ENCODE measurements at regions not wholly inside any gene's neighbourhood (a gene's known extent, or its start where the extent isn't known, plus 50 kb on each side); places are given as distances from the start of the nearest gene placed in this dataset.

DNA sequence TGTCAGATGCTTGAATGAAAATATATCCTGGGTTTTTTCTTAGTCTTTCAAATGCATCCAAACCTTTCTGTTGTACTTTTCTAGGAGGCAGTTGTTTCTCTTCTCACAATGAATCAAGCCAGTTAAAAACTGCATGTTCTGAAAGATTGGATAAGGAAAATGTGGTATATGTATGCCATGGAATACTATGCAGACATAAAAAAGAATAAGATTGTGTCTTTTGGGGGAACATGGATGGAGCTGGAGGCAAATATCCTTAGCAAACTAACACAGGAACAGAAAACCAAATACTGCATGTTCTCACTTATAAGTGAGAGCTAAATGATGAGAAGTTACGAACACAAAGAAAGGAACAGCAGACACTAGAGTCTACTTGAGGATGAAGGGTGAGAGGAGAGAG, 51.7 kb upstream of the MAPK4 start:
- Histone ChIP-seq H3K4me1 (ENCODE audit: control insufficient read depth, extremely low read depth, insufficient read depth, low read length) (no peaks in the 10 kb centered on the region), H3K4me3 (replicated peaks in 1 of 4; ENCODE audit: control extremely low read depth in 1 of 4, insufficient read depth in 1 of 4, low read depth in 3 of 4, low read length in 4 of 4) (no peak overlapping the region), H3K27me3 (ENCODE audit: control insufficient read depth, insufficient read depth, low read length) (no peaks in the 10 kb centered on the region), H4K20me1 (ENCODE audit: control insufficient read depth, extremely low read depth, insufficient read depth, low read length) (no peaks in the 10 kb centered on the region), H2AFZ (ENCODE audit: low read length) (no peak overlapping the region), H3K36me3 (ENCODE audit: control insufficient read depth, insufficient read depth, low read length) (no peaks in the 10 kb centered on the region), H3K27ac (ENCODE audit: insufficient read depth, low read length) (no peak overlapping the region), H3K9me3 (ENCODE audit: control insufficient read depth, insufficient read depth, low read depth, low read length) (no peaks in the 10 kb centered on the region), H3K9ac (ENCODE audit: insufficient read depth, low read length) (no peak overlapping the region), H3K4me2 (ENCODE audit: extremely low read depth, insufficient read depth, low read length) (no peak overlapping the region), H3K79me2 (ENCODE audit: control insufficient read depth, insufficient read depth, low read length) (no peaks in the 10 kb centered on the region)
- no peak for DNase-seq (ENCODE audit: low read depth in 2 of 2)
- no peak for TF ChIP-seq EZH2 (IDR thresholded peaks at IDR 0.05; ENCODE audit: low read length, missing control alignments)

DNA sequence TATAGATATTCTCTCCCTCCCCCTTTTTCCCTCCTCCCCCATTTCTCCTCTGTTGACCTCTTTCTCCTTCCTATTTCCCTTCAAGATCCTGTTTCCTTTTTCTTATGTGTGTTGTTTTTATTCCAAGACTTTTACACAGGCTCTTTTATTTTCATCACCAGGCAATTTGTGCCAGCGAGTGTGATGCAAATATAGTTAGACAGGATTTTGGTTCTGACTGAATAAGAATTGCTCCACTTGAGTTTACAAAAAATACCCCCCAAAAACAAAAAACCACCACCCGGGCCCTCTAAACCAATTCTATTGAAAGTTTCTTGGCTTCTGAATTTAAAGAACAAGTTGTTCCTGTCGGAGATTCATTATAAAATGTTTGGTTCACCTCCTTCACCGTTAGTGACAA, 50.9 kb upstream of the MAPK4 start:
- no peak for DNase-seq (ENCODE audit: low read depth in 2 of 2)
- H4K20me1 ChIP-seq (ENCODE audit: control insufficient read depth, extremely low read depth, insufficient read depth, low read length) = no peaks in the 10 kb centered on the region
- no peak overlapping the region for H2AFZ ChIP-seq (ENCODE audit: low read length)
- no peaks in the 10 kb centered on the region for H3K79me2 ChIP-seq (ENCODE audit: control insufficient read depth, insufficient read depth, low read length)
- H3K36me3 ChIP-seq (ENCODE audit: control insufficient read depth, insufficient read depth, low read length) = no peaks in the 10 kb centered on the region
- no peaks in the 10 kb centered on the region for H3K4me1 ChIP-seq (ENCODE audit: control insufficient read depth, extremely low read depth, insufficient read depth, low read length)
- no peaks in the 10 kb centered on the region for H3K9me3 ChIP-seq (ENCODE audit: control insufficient read depth, insufficient read depth, low read depth, low read length)
- H3K4me2 ChIP-seq (ENCODE audit: extremely low read depth, insufficient read depth, low read length) = no peak overlapping the region
- H3K4me3 ChIP-seq (replicated peaks in 1 of 4; ENCODE audit: control extremely low read depth in 1 of 4, insufficient read depth in 1 of 4, low read depth in 3 of 4, low read length in 4 of 4) = no peak overlapping the region
- no peak overlapping the region for H3K27ac ChIP-seq (ENCODE audit: insufficient read depth, low read length)
- H3K27me3 ChIP-seq (ENCODE audit: control insufficient read depth, insufficient read depth, low read length) = no peaks in the 10 kb centered on the region
- TF ChIP-seq, protein P1, sequence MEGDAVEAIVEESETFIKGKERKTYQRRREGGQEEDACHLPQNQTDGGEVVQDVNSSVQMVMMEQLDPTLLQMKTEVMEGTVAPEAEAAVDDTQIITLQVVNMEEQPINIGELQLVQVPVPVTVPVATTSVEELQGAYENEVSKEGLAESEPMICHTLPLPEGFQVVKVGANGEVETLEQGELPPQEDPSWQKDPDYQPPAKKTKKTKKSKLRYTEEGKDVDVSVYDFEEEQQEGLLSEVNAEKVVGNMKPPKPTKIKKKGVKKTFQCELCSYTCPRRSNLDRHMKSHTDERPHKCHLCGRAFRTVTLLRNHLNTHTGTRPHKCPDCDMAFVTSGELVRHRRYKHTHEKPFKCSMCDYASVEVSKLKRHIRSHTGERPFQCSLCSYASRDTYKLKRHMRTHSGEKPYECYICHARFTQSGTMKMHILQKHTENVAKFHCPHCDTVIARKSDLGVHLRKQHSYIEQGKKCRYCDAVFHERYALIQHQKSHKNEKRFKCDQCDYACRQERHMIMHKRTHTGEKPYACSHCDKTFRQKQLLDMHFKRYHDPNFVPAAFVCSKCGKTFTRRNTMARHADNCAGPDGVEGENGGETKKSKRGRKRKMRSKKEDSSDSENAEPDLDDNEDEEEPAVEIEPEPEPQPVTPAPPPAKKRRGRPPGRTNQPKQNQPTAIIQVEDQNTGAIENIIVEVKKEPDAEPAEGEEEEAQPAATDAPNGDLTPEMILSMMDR (conservative IDR thresholded peaks at IDR 0.05 in 1 of 2, IDR thresholded peaks at IDR 0.05 in 1 of 2; ENCODE audit: low read depth in 1 of 2, low read length in 2 of 2) = no peak
- no peak for TF ChIP-seq EZH2 (IDR thresholded peaks at IDR 0.05; ENCODE audit: low read length, missing control alignments)
- H3K9ac ChIP-seq (ENCODE audit: insufficient read depth, low read length) = no peak overlapping the region

Measured in fibroblast of lung (primary cell).